HG02798 (cell line): ENCODE measurements at regions not wholly inside any gene's neighbourhood (a gene's known extent, or its start where the extent isn't known, plus 50 kb on each side); places are given as distances from the start of the nearest gene placed in this dataset.

Experiments used
- ATAC-seq: cut with Tn5 transposase; IDR thresholded peaks from one replicate; pipeline ENCODE4 v1.9.1; 2021; ENCODE audit warnings: mild to moderate bottlenecking; ENCODE audit not compliant: unreplicated experiment, poor library complexity

- no peak for ATAC-seq
These were observed 75.8 kb downstream of the DAD1 start for GRCh38 chr14:22513066-22513812.

GRCh38 chr14:22512106-22512814, 76.8 kb downstream of the DAD1 start:
- ATAC-seq = no peak

GRCh38 chr14:22510527-22511110, 78.4 kb downstream of the DAD1 start:
- no peak for ATAC-seq

- no peak for ATAC-seq
These were observed 79.2 kb downstream of the DAD1 start for GRCh38 chr14:22509751-22510300.

- ATAC-seq = no peak
These were observed 79.9 kb downstream of the DAD1 start for GRCh38 chr14:22509036-22509709.

- no peak for ATAC-seq
These were observed 80.4 kb downstream of the DAD1 start for GRCh38 chr14:22508662-22509035.

GRCh38 chr14:22508150-22508457, 80.9 kb downstream of the DAD1 start:
- ATAC-seq = no peak

- ATAC-seq = no peak
These were observed 82.2 kb downstream of the DAD1 start for GRCh38 chr14:22506778-22507351.

GRCh38 chr14:22506378-22506710, 82.7 kb downstream of the DAD1 start:
- no peak for ATAC-seq

- ATAC-seq = peak; percentile 46
These were observed 83.2 kb downstream of the DAD1 start for GRCh38 chr14:22505697-22506377.

GRCh38 chr14:22505309-22505696, 83.7 kb downstream of the DAD1 start:
- no peak for ATAC-seq

GRCh38 chr14:22502551-22502950, 86.5 kb downstream of the DAD1 start:
- no peak for ATAC-seq

GRCh38 chr14:22502007-22502406, 87.0 kb downstream of the DAD1 start:
- no peak for ATAC-seq

- no peak for ATAC-seq
These were observed 87.9 kb downstream of the DAD1 start for GRCh38 chr14:22500954-22501726.

- ATAC-seq = no peak
These were observed 88.5 kb downstream of the DAD1 start for GRCh38 chr14:22500525-22500924.

- no peak for ATAC-seq
These were observed 91.3 kb downstream of the DAD1 start for GRCh38 chr14:22497671-22498093.

GRCh38 chr14:22497144-22497423, 91.9 kb downstream of the DAD1 start:
- peak; percentile 7 for ATAC-seq

GRCh38 chr14:22494486-22495135, 94.4 kb downstream of the DAD1 start:
- no peak for ATAC-seq

GRCh38 chr14:22493753-22494152, 95.3 kb downstream of the DAD1 start:
- ATAC-seq = no peak
